HCT116 (cell line): ENCODE measurements at regions not wholly inside any gene's neighbourhood (a gene's known extent, or its start where the extent isn't known, plus 50 kb on each side); places are given as distances from the start of the nearest gene placed in this dataset.

Source experiments
- CTCF ChIP-seq, 3 experiments: fragments of 200-600 bp in 1 of 3; sonication (generic) in 1 of 3; IDR thresholded peaks in 2 of 3; conservative IDR thresholded peaks in 1 of 3; 2 replicates each; pipeline ENCODE4 v1.5.1; 2012 to 2017; ENCODE audit warnings: low read depth in 2 of 3, low read length in 2 of 3, antibody characterized with exemption in 1 of 3, borderline replicate concordance in 1 of 3, control low read depth in 1 of 3, mild to moderate bottlenecking in 1 of 3, mixed read lengths in 1 of 3, mixed run types in 1 of 3, moderate library complexity in 1 of 3; ENCODE audit not compliant: insufficient read depth in 1 of 3
- EZH2 ChIP-seq: fragments of 200-600 bp; sonication (generic); IDR thresholded peaks from 2 replicates; pipeline ENCODE4 v1.6.1; 2017; ENCODE audit warnings: antibody characterized with exemption, mixed run types
- MAX ChIP-seq: IDR thresholded peaks from 2 replicates; pipeline ENCODE4 v1.6.1; 2012
- RAD21 ChIP-seq: IDR thresholded peaks from 2 replicates; pipeline ENCODE4 v1.6.1; 2012; ENCODE audit warnings: low read depth, mild to moderate bottlenecking
- SIN3A ChIP-seq: IDR thresholded peaks from 2 replicates; pipeline ENCODE4 v1.6.1; 2012; ENCODE audit warnings: low read depth
- ZNF274 ChIP-seq: fragments of 200-500 bp; sonication (Bioruptor generic); IDR thresholded peaks from 2 replicates; pipeline ENCODE4 v1.6.1; 2014; ENCODE audit warnings: mild to moderate bottlenecking, low read depth, low read length, inconsistent platforms

GRCh38 chr18:60568220-60568619 lies 195.6 kb upstream of the MC4R start:
- TF ChIP-seq SIN3A (no peak), CTCF (IDR thresholded peaks at IDR 0.05 in 2 of 3, conservative IDR thresholded peaks at IDR 0.05 in 1 of 3; ENCODE audit: borderline replicate concordance in 1 of 3, insufficient read depth in 1 of 3, low read depth in 2 of 3, low read length in 2 of 3) (no peak), EZH2 (no peak), RAD21 (no peak), MAX (no peak), ZNF274 (no peak)
